NCI-H1105 treated with DMSO at 0.1 percent for 48 hours (cell line): ENCODE measurements at regions not wholly inside any gene's neighbourhood (a gene's known extent, or its start where the extent isn't known, plus 50 kb on each side); places are given as distances from the start of the nearest gene placed in this dataset.
"Not testable (repeated sequence)": the region's sequence is repeated elsewhere in the genome, so short reads cannot be mapped to it uniquely, and the experiment has no call there.

Experiments
- DNase-seq: peaks from one replicate; lab custom pipeline; 2025; lab: John Stamatoyannopoulos, UW

GRCh38 chrX:42157923-42158322, 234.6 kb upstream of the CASK start:
- not testable (repeated sequence) for DNase-seq

- DNase-seq, result no peak
These were observed 228.5 kb upstream of the CASK start for GRCh38 chrX:42151808-42152207.

- DNase-seq, result no peak
These were observed 226.4 kb upstream of the CASK start for GRCh38 chrX:42149765-42150164.

- no peak for DNase-seq
These were observed 225.9 kb upstream of the CASK start for GRCh38 chrX:42149281-42149680.

- no peak for DNase-seq
These were observed 220.7 kb upstream of the CASK start for GRCh38 chrX:42143866-42144592.

- no peak for DNase-seq
These were observed 217.0 kb upstream of the CASK start for GRCh38 chrX:42140320-42140719.

- DNase-seq, result no peak
These were observed 212.4 kb upstream of the CASK start for GRCh38 chrX:42135583-42136228.

GRCh38 chrX:42131856-42132255, 208.5 kb upstream of the CASK start:
- no peak for DNase-seq

- no peak for DNase-seq
These were observed 205.9 kb upstream of the CASK start for GRCh38 chrX:42129022-42129940.

GRCh38 chrX:42128587-42128986, 205.2 kb upstream of the CASK start:
- DNase-seq, result no peak

- DNase-seq, result no peak
These were observed 204.7 kb upstream of the CASK start for GRCh38 chrX:42128020-42128419.

- DNase-seq, result no peak
These were observed 204.2 kb upstream of the CASK start for GRCh38 chrX:42127563-42127962.

GRCh38 chrX:42123369-42123768, 200.0 kb upstream of the CASK start:
- no peak for DNase-seq

- DNase-seq, result peak; percentile 1
These were observed 195.7 kb upstream of the CASK start for GRCh38 chrX:42119076-42119475.

- DNase-seq, result no peak
These were observed 194.0 kb upstream of the CASK start for GRCh38 chrX:42117318-42117717.

- no peak for DNase-seq
These were observed 186.1 kb upstream of the CASK start for GRCh38 chrX:42109428-42109827.

GRCh38 chrX:42107495-42108488, 184.4 kb upstream of the CASK start:
- no peak for DNase-seq

GRCh38 chrX:42106556-42106955, 183.2 kb upstream of the CASK start:
- no peak for DNase-seq

GRCh38 chrX:42102586-42103282, 179.4 kb upstream of the CASK start:
- DNase-seq, result no peak

- DNase-seq, result no peak
These were observed 175.5 kb upstream of the CASK start for GRCh38 chrX:42098900-42099299.

GRCh38 chrX:42097486-42097885, 174.1 kb upstream of the CASK start:
- DNase-seq, result no peak
